ENCODE measurements at regions not wholly inside any gene's neighbourhood (a gene's known extent, or its start where the extent isn't known, plus 50 kb on each side); places are given as distances from the start of the nearest gene placed in this dataset.

- no peaks in the 10 kb centered on the region for H3K27me3 ChIP-seq (ENCODE audit: insufficient read depth, low read length, poor library complexity, severe bottlenecking)
- CTCF ChIA-PET = no interaction called here
- no peak overlapping the region for H3K4me3 ChIP-seq (ENCODE audit: low read length)
- H3K4me1 ChIP-seq (ENCODE audit: insufficient read depth, low read length) = no peaks in the 10 kb centered on the region
- Mint-ChIP-seq H3K27ac (no peak overlapping the region), H3K9me3 (peaks cover 8 to 11% (median 10%) of the 10 kb centered on the region in 5 donors), H3K36me3 (no peaks in the 10 kb centered on the region), H3K4me1 (no peaks in the 10 kb centered on the region), H3K4me3 (no peak overlapping the region), H3K27me3 (peaks cover 0 to 4% of the 10 kb centered on the region in 2 donors)
- H3K9me3 ChIP-seq (ENCODE audit: low read length) = no peaks in the 10 kb centered on the region
- no peaks in the 10 kb centered on the region for H3K36me3 ChIP-seq (ENCODE audit: insufficient read depth, low read length)
- H3K27ac ChIP-seq (ENCODE audit: low read depth, low read length) = no peak overlapping the region
- DNase-seq = no peak
- POLR2A ChIA-PET = no interaction called here
Observed at GRCh38 chr10:42883993-42884983, 101.7 kb downstream of the BMS1 start.

- CTCF ChIA-PET = no interaction called here
- Mint-ChIP-seq H3K4me3 (no peak overlapping the region), H3K27ac (no peak overlapping the region), H3K27me3 (peaks cover 5% of the 10 kb centered on the region in 2 donors), H3K9me3 (peaks cover 8 to 11% (median 10%) of the 10 kb centered on the region in 5 donors), H3K4me1 (no peaks in the 10 kb centered on the region), H3K36me3 (no peaks in the 10 kb centered on the region)
- Histone ChIP-seq H3K4me1 (ENCODE audit: insufficient read depth, low read length) (no peaks in the 10 kb centered on the region), H3K27me3 (ENCODE audit: insufficient read depth, low read length, poor library complexity, severe bottlenecking) (no peaks in the 10 kb centered on the region), H3K9me3 (ENCODE audit: low read length) (no peaks in the 10 kb centered on the region), H3K4me3 (ENCODE audit: low read length) (no peak overlapping the region), H3K36me3 (ENCODE audit: insufficient read depth, low read length) (no peaks in the 10 kb centered on the region), H3K27ac (ENCODE audit: low read depth, low read length) (no peak overlapping the region)
- POLR2A ChIA-PET = no interaction called here
- DNase-seq = no peak
Observed at GRCh38 chr10:42885491-42886270, 103.1 kb downstream of the BMS1 start.

- H3K27me3 ChIP-seq (ENCODE audit: insufficient read depth, low read length, poor library complexity, severe bottlenecking) = no peaks in the 10 kb centered on the region
- H3K27ac Mint-ChIP-seq = no peak overlapping the region
- DNase-seq = no peak
- no peaks in the 10 kb centered on the region for H3K36me3 Mint-ChIP-seq
- no peaks in the 10 kb centered on the region for H3K4me1 ChIP-seq (ENCODE audit: insufficient read depth, low read length)
- peaks cover 0 to 3% (median 0%) of the 10 kb centered on the region in 5 donors for H3K9me3 Mint-ChIP-seq
- no peak overlapping the region for H3K4me3 Mint-ChIP-seq
- H3K9me3 ChIP-seq (ENCODE audit: low read length) = no peaks in the 10 kb centered on the region
- ChIA-PET CTCF (no interaction called here), POLR2A (no interaction called here)
- H3K4me3 ChIP-seq (ENCODE audit: low read length) = no peak overlapping the region
- no peaks in the 10 kb centered on the region for H3K36me3 ChIP-seq (ENCODE audit: insufficient read depth, low read length)
- H3K27me3 Mint-ChIP-seq = peaks cover 7 to 18% of the 10 kb centered on the region in 2 donors
- no peaks in the 10 kb centered on the region for H3K4me1 Mint-ChIP-seq
- H3K27ac ChIP-seq (ENCODE audit: low read depth, low read length) = no peak overlapping the region
Observed at GRCh38 chr10:42887734-42888503, 105.3 kb downstream of the BMS1 start.

- Mint-ChIP-seq H3K36me3 (no peaks in the 10 kb centered on the region), H3K4me3 (no peak overlapping the region), H3K4me1 (no peaks in the 10 kb centered on the region), H3K27ac (no peak overlapping the region), H3K9me3 (peaks cover 0 to 2% (median 0%) of the 10 kb centered on the region in 5 donors), H3K27me3 (peaks cover 10 to 25% of the 10 kb centered on the region in 2 donors)
- DNase-seq = no peak
- H3K27ac ChIP-seq (ENCODE audit: low read depth, low read length) = no peak overlapping the region
- ChIA-PET POLR2A (no interaction called here), CTCF (no interaction called here)
- H3K36me3 ChIP-seq (ENCODE audit: insufficient read depth, low read length) = no peaks in the 10 kb centered on the region
- no peaks in the 10 kb centered on the region for H3K9me3 ChIP-seq (ENCODE audit: low read length)
- no peaks in the 10 kb centered on the region for H3K4me1 ChIP-seq (ENCODE audit: insufficient read depth, low read length)
- H3K27me3 ChIP-seq (ENCODE audit: insufficient read depth, low read length, poor library complexity, severe bottlenecking) = no peaks in the 10 kb centered on the region
- no peak overlapping the region for H3K4me3 ChIP-seq (ENCODE audit: low read length)
Observed at GRCh38 chr10:42888504-42889095, 106.0 kb downstream of the BMS1 start.

GRCh38 chr10:42896735-42897134, 114.1 kb downstream of the BMS1 start:
- H3K9me3 Mint-ChIP-seq = peaks cover 7 to 32% (median 19%) of the 10 kb centered on the region in 5 donors
- H3K27me3 Mint-ChIP-seq = peaks cover 39 to 67% of the 10 kb centered on the region in 2 donors
- DNase-seq = no peak
- H3K4me3 Mint-ChIP-seq = no peak overlapping the region
- Histone ChIP-seq H3K36me3 (ENCODE audit: insufficient read depth, low read length) (no peaks in the 10 kb centered on the region), H3K27ac (ENCODE audit: low read depth, low read length) (no peak overlapping the region), H3K27me3 (ENCODE audit: insufficient read depth, low read length, poor library complexity, severe bottlenecking) (peaks cover 7% of the 10 kb centered on the region), H3K4me3 (ENCODE audit: low read length) (no peak overlapping the region), H3K9me3 (ENCODE audit: low read length) (no peaks in the 10 kb centered on the region), H3K4me1 (ENCODE audit: insufficient read depth, low read length) (no peaks in the 10 kb centered on the region)
- H3K4me1 Mint-ChIP-seq = peaks cover 0 to 5% (median 0%) of the 10 kb centered on the region in 3 donors
- CTCF ChIA-PET = no interaction called here
- peaks cover 0 to 4% (median 2%) of the 10 kb centered on the region in 3 donors for H3K36me3 Mint-ChIP-seq
- POLR2A ChIA-PET = no interaction called here
- no peak overlapping the region for H3K27ac Mint-ChIP-seq

- Mint-ChIP-seq H3K27me3 (peaks cover 46 to 68% of the 10 kb centered on the region in 2 donors), H3K36me3 (peaks cover 0 to 4% (median 2%) of the 10 kb centered on the region in 3 donors), H3K27ac (no peak overlapping the region), H3K9me3 (peaks cover 11 to 39% (median 28%) of the 10 kb centered on the region in 5 donors), H3K4me3 (no peak overlapping the region), H3K4me1 (peaks cover 0 to 5% (median 0%) of the 10 kb centered on the region in 3 donors)
- H3K4me3 ChIP-seq (ENCODE audit: low read length) = no peak overlapping the region
- H3K36me3 ChIP-seq (ENCODE audit: insufficient read depth, low read length) = no peaks in the 10 kb centered on the region
- no peak for DNase-seq
- H3K9me3 ChIP-seq (ENCODE audit: low read length) = peaks cover 4% of the 10 kb centered on the region
- peaks cover 7% of the 10 kb centered on the region for H3K27me3 ChIP-seq (ENCODE audit: insufficient read depth, low read length, poor library complexity, severe bottlenecking)
- CTCF ChIA-PET = no interaction called here
- H3K27ac ChIP-seq (ENCODE audit: low read depth, low read length) = no peak overlapping the region
- POLR2A ChIA-PET = no interaction called here
- no peaks in the 10 kb centered on the region for H3K4me1 ChIP-seq (ENCODE audit: insufficient read depth, low read length)
Observed at GRCh38 chr10:42898037-42898960, 115.7 kb downstream of the BMS1 start.

- peaks cover 0 to 4% (median 2%) of the 10 kb centered on the region in 3 donors for H3K36me3 Mint-ChIP-seq
- ChIA-PET CTCF (no interaction called here), POLR2A (no interaction called here)
- Histone ChIP-seq H3K9me3 (ENCODE audit: low read length) (peaks cover 4% of the 10 kb centered on the region), H3K36me3 (ENCODE audit: insufficient read depth, low read length) (no peaks in the 10 kb centered on the region), H3K4me3 (ENCODE audit: low read length) (no peak overlapping the region), H3K4me1 (ENCODE audit: insufficient read depth, low read length) (no peaks in the 10 kb centered on the region), H3K27ac (ENCODE audit: low read depth, low read length) (no peak overlapping the region), H3K27me3 (ENCODE audit: insufficient read depth, low read length, poor library complexity, severe bottlenecking) (peaks cover 7% of the 10 kb centered on the region)
- peaks cover 11 to 40% (median 28%) of the 10 kb centered on the region in 5 donors for H3K9me3 Mint-ChIP-seq
- H3K27ac Mint-ChIP-seq = no peak overlapping the region
- H3K4me1 Mint-ChIP-seq = peaks cover 0 to 5% (median 0%) of the 10 kb centered on the region in 3 donors
- H3K4me3 Mint-ChIP-seq = no peak overlapping the region
- H3K27me3 Mint-ChIP-seq = peaks cover 46 to 63% of the 10 kb centered on the region in 2 donors
- no peak for DNase-seq
Observed at GRCh38 chr10:42899036-42899435, 116.4 kb downstream of the BMS1 start.
